ENCODE measurements at regions not wholly inside any gene's neighbourhood (a gene's known extent, or its start where the extent isn't known, plus 50 kb on each side); places are given as distances from the start of the nearest gene placed in this dataset.
"Not testable (repeated sequence)": the region's sequence is repeated elsewhere in the genome, so short reads cannot be mapped to it uniquely, and the experiment has no call there.

GRCh38 chr10:63920926-63921325 lies 399.7 kb downstream of the REEP3 start:
- peak; percentile 10 to 53 (median 18) for DNase-seq

GRCh38 chr10:63921908-63922467 lies 400.8 kb downstream of the REEP3 start:
- no peak for DNase-seq

GRCh38 chr10:63922468-63923284 lies 401.5 kb downstream of the REEP3 start:
- no peak for DNase-seq

- no peak for DNase-seq
These were observed 408.7 kb downstream of the REEP3 start for GRCh38 chr10:63929831-63930467.

DNA sequence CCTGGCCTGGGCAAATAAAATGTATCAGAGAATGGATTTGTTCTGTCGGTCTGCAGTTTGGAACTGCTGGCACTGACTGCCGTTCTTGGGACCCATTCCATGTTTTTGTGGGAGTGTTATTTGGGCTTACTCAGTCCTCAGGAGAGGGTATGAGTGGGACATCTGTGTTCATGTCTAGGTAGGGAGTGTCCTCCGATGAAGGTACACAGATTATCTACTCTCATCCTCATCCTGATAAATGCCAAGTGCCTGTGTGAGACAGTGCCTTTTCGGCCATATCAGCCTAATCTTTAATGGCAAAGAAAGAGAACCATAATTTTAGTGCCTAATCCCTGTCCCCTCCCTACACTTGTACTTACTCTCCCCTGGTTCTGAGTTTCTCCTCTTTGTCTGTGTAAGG lies 409.4 kb downstream of the REEP3 start:
- DNase-seq, result no peak

- DNase-seq, result no peak
These were observed 414.5 kb downstream of the REEP3 start for GRCh38 chr10:63935705-63936104.

DNA sequence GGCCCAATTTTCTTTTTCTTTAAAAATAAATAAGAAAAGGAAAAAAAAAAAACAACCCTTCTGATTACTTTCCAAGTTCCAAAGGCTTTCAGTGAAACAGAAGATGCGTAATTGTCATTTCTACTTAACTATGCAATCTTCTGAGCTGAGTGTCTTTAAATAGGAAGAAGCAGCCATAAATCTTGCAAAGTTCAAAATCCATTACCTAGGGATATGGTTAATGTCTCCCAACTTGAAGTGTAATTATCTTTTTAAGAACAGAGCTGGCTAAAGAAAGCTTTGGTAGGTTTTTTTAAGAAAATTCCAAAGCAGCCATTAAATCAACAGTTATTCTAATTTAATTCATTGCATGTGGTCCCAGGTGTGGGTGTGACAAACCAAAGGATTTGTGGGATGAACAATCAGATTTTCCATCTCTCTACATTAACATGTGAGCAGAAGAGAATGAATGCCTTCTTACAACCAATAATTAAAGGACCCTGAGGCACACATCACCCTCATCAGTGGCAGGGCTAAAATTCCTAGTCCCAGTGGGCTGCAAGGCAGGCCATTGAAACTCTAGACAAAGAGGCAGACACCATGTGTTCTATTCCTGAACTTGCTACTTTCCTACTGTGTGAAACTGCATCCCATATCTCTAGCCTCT lies 419.2 kb downstream of the REEP3 start:
- no peak for DNase-seq

GRCh38 chr10:63964406-63964805 lies 443.2 kb downstream of the REEP3 start:
- DNase-seq, result no peak

DNA sequence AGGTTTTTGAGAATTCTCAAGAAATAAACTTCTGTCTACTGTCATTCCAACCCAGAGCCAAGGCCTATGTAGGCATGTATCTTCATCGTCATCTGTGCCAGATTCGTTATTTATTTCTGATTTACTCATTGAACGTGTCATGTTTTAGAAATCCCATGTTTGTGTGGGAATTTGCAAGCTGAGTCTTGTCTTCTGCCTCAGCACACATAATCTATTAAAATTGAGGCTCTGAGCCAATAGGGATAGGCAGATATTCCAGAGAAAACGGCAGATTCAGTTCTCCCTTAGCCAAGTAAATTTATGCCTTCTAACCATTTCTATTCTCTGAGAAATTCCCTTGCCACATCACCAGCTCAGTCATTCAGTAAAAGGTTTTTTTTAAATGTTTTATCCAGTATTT lies 444.6 kb downstream of the REEP3 start:
- no peak for DNase-seq

DNA sequence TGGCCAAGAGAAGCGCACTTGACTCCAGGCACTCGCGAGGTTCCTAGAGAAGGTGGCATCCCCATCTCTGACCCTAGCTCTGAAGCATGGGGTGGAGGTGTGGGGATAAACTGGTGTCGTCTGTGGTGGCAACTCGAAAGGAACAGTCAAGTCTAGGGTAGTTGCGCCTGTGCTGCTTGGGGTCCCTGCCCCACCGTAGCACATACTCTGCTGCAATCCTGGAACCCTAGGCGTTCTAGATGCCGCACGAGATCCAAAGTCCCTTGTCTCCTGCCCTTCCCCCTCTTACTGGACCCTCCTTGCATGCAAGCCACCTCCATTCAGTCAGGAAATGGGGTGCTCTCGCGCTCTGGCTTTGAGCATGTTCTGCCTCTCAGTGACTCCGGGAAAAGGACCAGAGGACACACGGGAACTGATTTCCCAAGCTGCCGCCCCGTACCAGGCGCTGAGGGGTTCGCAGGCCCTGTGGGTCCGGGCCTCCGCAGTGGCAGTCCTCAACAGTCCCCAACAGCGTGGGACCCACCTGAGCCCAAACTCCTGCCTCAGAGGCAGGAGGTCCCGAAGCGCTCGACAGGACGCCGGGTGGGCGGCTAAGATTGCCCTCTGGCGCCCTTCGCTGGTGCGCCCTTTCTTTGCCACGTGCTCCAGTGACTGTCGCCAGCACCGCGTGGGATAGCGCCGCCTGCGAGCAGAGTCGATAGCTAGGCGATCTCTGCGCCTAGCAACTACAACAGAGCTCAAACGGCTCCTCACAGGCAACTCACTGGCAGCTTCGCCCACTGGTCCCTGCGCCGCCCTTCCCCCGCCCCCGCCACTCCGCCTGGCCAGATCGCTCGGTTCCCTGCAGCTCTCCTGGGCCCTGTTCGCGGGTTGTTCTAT lies 452.0 kb downstream of the REEP3 start:
- no peak for DNase-seq

GRCh38 chr10:63976538-63976937 lies 455.3 kb downstream of the REEP3 start:
- DNase-seq, result peak; percentile 17 to 46 (median 21)

- DNase-seq, result peak; percentile 14 to 44 (median 18)
These were observed 456.2 kb downstream of the REEP3 start for GRCh38 chr10:63977329-63977923.

- DNase-seq, result not testable (repeated sequence)
These were observed 459.7 kb downstream of the REEP3 start for GRCh38 chr10:63980870-63981269.

GRCh38 chr10:63984061-63984460 lies 462.9 kb downstream of the REEP3 start:
- DNase-seq, result not testable (repeated sequence)

- DNase-seq, result no peak
These were observed 465.3 kb downstream of the REEP3 start for GRCh38 chr10:63986536-63986935.

- no peak for DNase-seq
These were observed 466.0 kb downstream of the REEP3 start for GRCh38 chr10:63987212-63987611.

DNA sequence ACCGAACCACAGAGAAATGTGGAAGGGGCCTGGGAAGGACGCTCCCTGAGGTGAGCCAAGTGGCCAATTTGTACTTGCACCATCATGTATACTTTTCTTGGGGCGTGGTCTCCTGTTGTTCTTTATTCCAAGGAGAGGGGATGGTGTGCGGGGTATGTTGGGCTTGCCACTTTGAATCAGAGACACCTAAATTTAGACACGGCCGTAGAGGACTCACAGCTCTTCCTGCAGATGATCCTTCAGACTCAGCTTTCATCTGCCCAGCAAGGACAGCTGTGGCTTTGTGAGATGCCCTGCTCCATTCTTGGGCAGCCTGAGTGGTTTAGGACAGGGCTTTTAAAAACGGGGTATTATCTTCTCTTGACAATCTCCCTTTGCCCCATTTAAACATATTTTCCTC lies 473.2 kb downstream of the REEP3 start:
- DNase-seq, result peak in 2 of 3 donors; percentile 10 to 18

DNA sequence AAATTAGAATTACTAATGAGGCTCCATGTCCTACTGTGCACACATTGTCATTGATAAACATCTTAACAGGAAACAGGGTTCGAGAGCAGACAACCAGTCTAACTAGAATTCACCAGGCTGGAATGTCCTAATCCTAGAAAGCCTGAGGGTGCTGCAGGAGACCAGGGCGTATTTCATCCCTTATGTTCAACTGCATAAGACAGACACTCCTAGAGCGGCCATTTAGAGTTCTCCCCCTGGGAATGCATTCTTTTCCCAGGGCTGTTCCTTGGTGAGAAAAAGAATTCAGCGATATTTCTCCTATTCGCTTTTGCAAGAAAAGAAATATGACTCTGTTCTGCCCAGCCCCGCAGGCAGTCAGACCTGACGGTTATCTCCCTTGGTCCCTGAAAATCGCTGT lies 486.0 kb downstream of the REEP3 start:
- DNase-seq, result no peak

DNA sequence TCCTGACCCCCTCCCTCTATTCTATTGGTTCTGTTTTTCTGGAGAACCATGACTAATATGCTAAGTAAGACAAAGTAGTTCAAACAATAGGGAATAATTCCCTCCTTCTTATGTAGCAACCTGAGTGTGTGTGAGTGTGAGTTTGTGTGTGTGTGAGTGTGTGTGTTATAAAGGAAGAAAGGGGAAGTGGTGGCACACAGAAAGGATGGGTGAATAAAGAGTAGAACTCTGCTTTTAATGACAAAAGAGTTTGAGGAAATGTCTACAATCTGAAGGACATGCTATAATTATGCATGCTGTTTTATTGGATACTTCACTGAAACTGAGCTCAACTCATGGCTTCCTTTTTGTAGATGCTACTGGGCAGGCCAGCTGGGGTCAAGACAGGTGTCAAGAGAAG lies 489.5 kb downstream of the REEP3 start:
- DNase-seq, result no peak

DNA sequence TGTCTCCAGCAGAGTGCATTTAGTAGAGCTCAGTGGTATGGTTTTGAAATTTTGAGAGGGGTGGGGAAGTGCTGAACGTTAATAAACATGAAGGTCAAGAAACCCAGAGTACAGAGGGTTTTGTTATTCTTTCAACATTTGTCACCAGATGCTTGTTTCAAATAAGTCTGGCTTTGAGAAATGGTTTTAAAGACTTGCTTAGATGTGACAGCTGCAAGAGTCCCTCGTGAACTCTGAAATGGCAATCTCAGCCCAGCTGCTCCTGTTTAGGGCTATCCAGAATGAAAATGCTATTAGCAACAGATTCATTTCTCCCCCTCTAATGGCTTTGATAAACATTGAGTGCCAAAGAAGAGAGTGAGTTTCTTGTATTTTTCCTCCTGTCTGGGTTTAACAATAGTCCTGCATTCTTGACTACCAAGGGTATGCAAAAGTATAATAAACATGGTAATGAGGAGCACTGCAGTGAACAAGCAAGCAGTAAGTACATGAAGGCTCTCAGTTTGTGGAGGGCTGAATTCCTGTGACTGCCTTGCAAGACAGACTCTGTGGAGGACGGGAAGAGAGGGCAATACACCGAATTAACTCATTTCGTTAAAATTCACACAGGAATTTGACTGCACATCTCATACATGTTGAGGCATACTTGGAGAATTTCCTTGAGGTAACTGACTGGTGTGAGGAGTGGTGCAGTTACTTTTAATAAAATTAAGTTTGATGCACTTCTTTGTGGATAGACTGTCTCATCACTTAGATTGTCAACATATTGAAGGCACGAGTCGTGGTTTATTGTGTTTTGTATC lies 490.9 kb downstream of the REEP3 start:
- peak; percentile 38 to 70 (median 46) for DNase-seq
